ENCODE measurements at regions not wholly inside any gene's neighbourhood (a gene's known extent, or its start where the extent isn't known, plus 50 kb on each side); places are given as distances from the start of the nearest gene placed in this dataset.
"Not testable (repeated sequence)": the region's sequence is repeated elsewhere in the genome, so short reads cannot be mapped to it uniquely, and the experiment has no call there.

DNA sequence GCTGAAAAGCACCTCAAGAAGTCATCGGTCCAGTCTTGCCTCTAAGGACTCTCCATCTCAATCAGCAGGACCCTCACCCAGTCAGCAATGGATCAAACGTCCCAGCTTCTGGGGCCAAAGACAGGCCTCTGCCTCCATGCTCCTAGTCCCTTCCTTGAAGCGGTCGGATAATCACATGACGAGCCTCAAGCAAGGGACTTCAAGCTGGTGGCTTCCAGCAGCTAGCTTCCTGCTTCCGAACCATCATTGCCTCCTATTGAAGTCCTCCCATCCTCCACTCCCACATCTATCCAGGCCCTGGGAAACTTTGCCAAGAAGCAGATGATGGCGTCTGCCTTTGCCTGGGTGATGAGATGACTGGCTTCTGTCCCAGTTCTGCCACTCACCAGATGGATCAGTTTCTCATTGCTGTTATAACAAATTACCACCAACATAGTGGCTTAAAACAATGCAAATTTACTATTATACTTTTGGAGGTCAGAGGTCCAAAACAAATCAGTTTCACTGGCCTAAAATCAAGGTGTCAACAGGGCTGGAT, 135.2 kb upstream of the MAMLD1 start:
- H3K27ac ChIP-seq: no peak overlapping the region
- no peak overlapping the region for H3K4me3 ChIP-seq

GRCh38 chrX:150228431-150228830, 134.7 kb upstream of the MAMLD1 start:
- H3K4me3 ChIP-seq: no peak overlapping the region
- H3K27ac ChIP-seq: no peak overlapping the region

DNA sequence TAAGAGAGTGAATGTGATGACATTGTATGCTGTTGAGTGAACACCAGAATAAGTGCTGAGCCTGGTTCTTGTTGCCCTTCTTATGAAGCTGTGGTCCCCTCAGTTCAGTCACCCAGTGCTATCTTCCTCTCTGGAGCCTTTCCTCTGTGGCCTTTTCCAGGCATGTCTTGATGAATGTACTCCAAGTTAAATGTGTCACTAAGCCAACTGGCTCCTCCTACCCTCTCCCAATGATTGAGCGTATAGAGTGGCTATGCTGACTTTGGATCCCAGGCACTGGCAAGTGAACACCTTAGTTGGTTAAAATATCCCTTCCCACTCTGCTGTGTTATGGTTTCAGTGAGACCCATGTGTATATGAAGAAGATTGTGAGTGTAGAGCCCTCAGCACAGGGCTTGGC, 134.1 kb upstream of the MAMLD1 start:
- H3K4me3 ChIP-seq: no peak overlapping the region
- H3K27ac ChIP-seq: no peak overlapping the region

DNA sequence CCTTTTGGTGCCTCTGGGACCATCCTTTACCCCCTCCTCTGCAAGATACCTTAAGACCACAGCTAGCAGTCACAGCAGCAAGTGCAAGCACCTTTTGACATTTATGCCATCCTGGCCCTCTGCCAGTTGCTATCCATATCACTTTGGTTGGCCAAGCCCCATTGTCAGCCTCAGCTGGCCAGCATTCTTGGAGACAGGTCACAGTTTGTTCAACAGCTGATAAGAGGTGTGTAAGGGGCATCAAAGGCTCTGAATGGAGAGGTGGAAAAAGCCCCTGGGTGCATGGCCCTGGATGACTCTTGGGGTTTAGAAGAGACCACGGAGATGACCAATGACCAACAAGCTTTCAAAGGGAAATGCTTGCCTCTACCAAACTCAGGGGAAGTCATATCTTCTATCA, 133.6 kb upstream of the MAMLD1 start:
- Histone ChIP-seq H3K4me3 (no peak overlapping the region), H3K27ac (no peak overlapping the region)

GRCh38 chrX:150230952-150231351, 132.2 kb upstream of the MAMLD1 start:
- not testable (repeated sequence) for H3K27ac ChIP-seq, H3K4me3 ChIP-seq

DNA sequence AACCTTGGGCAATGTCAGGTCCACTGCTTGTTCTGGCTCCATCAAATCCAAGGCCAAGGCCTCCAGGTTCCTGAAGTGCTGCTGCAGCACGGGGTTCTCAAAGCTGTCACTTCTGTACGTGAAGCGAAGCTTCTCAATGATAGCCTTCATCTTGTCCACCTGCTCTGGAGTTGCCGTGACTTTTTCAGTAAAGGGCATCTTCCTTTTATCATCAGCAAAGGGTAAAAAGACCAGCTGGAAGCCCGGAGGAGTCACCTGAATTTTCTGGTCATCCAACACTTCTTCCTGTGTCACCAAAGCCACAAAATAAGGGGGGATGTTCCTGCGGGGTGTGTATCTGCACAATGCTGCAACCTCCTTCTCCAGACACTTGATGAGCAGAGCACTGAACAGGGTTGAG, 131.7 kb upstream of the MAMLD1 start:
- not testable (repeated sequence) for H3K27ac ChIP-seq, H3K4me3 ChIP-seq

DNA sequence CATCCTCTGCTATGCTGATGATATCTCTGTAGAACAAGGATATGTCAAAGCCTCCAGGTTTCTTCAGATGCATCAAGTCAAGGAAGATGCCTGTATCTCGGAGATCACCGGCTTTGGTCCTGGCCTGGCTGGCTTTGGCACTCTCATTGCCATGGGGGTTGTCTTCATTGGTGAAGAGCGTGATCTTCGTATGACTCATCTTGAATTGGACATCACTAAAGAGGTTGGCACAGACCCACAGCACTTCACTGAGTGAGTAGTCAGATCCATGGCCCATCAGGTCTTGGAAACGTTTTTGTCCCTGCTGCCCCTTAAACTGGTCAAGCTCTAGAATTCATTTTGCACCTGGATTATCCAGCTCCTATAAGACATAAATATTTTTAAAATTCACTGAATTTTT, 130.9 kb upstream of the MAMLD1 start:
- H3K4me3 ChIP-seq, H3K27ac ChIP-seq: not testable (repeated sequence)

- H3K27ac ChIP-seq: no peak overlapping the region
- H3K4me3 ChIP-seq: no peak overlapping the region
Observed at GRCh38 chrX:150234126-150234525, 129.0 kb upstream of the MAMLD1 start.

DNA sequence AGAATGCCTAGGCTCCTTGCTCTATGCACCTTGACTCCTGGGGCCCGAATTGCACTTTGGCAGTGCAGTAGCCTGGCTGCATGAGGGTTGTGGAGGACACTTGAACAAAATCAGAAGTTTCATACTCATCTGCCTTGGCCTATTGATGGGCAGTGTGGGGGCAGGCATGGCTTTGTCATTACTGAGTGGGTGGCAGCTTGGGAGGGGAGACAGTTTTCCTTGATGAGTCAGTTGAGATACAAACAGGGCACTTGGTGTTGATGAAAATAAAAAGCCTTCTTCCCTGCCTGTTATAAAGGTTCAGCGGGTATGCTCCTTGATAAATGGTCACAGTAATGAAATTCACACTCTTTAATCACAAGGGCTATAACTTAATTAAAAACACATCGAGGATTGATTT, 126.8 kb upstream of the MAMLD1 start:
- Histone ChIP-seq H3K4me3 (no peak overlapping the region), H3K27ac (no peak overlapping the region)

DNA sequence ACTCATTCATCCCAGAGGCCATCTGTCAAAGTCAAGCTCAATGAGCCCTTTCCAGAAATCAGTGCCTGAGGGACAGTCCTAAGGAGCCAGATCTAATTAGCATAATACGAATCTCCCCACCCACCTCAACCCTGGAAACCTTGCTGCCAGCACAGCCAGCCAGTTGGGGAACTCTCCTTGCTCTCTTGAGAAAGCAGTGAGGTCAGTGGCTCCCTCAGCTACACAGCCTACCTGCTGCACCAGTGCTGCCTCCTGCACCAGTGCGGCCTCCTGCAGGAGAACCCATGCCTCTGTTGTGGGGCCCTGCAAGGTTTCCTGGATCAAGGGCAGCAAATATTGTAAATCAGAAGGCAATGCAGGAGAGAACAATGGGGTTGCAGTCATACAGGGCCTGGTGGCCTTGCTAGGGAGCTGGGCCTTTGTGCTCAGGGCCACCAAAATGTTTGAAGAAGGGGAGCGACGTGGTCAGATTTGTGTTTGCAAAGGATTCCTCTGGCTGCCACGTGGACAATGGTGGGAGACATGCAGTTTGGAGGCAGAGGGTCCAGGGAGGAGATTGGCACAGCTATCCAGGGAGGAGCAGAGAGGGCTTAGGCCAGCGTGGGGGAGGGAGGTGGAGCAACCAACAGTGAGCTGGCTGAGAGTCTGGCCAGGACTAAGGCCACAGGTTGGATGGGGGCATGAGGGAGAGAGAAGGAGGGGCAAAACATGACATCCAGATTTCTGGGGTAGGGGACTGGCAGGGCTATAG, 124.3 kb upstream of the MAMLD1 start:
- no peak overlapping the region for H3K27ac ChIP-seq
- no peak overlapping the region for H3K4me3 ChIP-seq

DNA sequence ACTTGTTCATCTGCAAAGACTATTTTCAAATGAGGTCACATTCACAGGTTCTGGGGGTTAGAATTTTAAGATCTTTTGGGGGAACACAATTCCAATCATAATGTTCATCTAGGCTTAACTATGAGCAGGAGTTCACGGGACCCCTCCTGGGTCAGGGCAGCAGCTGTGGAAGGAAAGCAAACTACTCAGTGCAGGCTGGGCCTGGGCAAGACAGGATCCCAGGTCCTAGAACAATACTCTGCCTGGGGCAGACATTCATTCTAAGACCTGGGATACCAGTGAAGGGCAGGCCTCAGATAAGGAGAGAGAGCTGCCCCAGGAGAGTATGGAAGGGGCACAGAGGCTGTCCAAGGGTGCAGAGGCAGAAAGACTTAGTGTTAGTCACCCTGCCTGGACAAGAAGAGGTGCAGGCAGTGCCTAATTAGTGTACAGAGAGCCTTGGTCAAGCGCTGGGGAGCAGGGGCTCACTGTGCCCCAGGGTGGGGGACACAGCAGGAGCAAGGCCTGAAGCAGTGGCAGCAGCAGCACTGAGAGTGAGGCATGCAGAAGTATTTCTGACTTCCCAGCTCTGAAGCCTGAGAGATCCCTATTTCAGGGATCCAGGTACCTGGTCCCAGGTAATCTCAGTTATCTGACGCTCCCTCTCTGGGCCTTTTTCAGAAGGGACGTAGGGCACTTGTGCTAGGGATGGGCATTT, 123.0 kb upstream of the MAMLD1 start:
- Histone ChIP-seq H3K4me3 (no peak overlapping the region), H3K27ac (no peak overlapping the region)

- H3K4me3 ChIP-seq: no peak overlapping the region
Observed at GRCh38 chrX:150240643-150240970, 122.5 kb upstream of the MAMLD1 start.

DNA sequence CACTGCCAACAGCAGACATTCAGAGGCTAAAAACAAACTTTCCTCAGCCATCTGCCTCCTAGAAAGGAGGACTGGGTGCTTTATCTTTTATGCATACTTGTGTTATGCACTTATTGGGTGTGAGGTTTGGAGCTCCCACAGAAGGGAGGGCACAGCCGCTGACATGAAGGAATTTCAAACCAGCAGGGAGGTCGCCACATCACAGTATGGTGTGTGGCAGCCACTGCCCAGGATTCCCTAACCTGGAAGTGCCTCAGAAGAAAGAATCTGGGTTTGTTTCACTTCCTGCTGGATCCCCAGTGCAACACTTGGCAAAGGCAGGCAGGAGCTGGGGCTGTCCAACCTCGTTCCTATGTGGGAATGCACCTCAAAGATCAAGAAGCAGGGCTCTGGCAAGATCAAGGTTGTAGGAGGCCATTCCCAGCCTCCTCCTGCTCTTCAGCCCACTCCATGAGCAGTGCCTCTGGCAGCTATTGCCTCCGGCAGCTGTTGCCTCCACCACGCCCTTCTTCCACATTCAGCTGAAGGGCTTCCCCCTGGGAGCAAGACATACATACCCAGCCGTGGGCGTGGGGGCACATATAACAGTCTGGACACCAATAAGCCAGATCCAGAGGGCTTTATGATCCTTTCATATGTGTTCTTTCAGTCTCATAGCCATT, 109.0 kb upstream of the MAMLD1 start:
- no peak overlapping the region for H3K27ac ChIP-seq
- no peak overlapping the region for H3K4me3 ChIP-seq

More at GRCh38 chrX:150240643-150240970, 122.5 kb upstream of the MAMLD1 start:
- H3K27ac ChIP-seq: no peak overlapping the region

- Histone ChIP-seq H3K4me3 (no peak overlapping the region), H3K27ac (no peak overlapping the region)
Observed at GRCh38 chrX:150254909-150255308, 108.2 kb upstream of the MAMLD1 start.

DNA sequence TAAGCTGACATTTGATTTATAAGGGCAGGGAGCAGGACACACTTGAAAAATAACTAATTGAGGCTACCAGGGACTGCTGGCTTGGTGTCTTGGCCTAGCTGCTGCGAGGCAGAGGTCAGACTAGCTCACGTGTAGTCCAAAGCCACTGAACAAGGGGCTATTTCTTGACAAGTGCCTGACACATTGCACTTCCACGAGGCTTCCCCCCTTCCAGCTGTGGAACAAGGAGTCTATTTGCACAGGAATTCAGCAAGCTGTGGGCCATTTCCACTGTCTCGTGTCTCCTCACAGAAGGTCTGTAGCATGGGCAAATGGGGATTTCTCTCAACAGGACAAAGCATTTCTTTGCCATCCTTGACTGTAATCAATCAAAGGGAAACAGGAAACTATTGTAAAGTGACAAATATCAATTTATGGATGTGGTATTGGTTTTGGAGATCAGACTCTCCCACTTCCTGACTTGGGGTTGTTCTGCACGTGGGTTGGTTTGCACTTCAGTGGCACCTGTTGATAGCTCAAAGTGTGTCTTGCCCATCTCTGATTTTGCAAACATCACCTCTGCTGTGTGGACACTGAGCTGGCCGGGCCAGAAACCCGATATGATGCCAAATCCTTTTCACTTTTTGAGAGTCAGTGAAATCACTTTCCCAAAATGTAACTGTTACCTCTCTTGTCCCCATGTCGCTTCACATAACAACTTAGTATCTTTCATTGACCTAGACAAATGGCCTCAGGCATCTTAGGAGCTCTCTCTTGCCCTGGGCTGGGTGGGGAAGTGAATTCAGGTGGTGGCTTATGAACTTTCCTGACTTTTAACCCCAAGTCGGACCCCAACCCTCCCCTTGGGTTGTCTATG, 107.4 kb upstream of the MAMLD1 start:
- Histone ChIP-seq H3K27ac (no peak overlapping the region), H3K4me3 (no peak overlapping the region)

DNA sequence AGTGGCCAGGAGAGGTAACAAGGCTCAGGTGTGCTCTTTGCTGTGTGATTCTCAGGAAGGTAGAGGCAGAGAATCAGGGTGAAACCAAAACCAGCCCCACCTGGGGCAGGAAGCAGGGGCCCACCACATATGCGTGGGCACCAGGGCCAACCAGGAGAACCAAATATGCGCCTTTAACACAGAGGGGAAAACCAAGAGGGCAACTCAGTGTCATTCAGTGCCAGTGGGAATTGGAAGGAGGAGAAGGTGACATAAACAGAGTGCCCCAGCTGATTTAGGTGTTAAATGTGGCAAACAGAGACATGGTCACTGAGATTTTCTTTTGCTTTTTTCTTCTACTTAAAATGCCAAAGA, 106.8 kb upstream of the MAMLD1 start:
- Histone ChIP-seq H3K27ac (no peak overlapping the region), H3K4me3 (no peak overlapping the region)

- H3K4me3 ChIP-seq: no peak overlapping the region
- no peak overlapping the region for H3K27ac ChIP-seq
Observed at GRCh38 chrX:150257353-150258175, 105.6 kb upstream of the MAMLD1 start.

- Histone ChIP-seq H3K4me3 (no peak overlapping the region), H3K27ac (no peak overlapping the region)
Observed at GRCh38 chrX:150258176-150258425, 105.0 kb upstream of the MAMLD1 start.
